Panc1 (cell line): ENCODE measurements at regions not wholly inside any gene's neighbourhood (a gene's known extent, or its start where the extent isn't known, plus 50 kb on each side); places are given as distances from the start of the nearest gene placed in this dataset.

Experiments used
- ATAC-seq: fragments of 200-7000 bp; cut with Tn5 transposase; 2 replicates; pipeline ENCODE4 v1.9.1; 2020; ENCODE audit warnings: mild to moderate bottlenecking, moderate library complexity
- BruUV-seq: library from RNA; stranded (reverse); fragments of 400-500 nt; replicated peaks from 2 replicates; lab custom pipeline; 2021; lab: Mats Ljungman, UMichigan
- CTCF ChIA-PET: fragments of 300-600 bp; sonication (Branson Sonifier 250); formaldehyde crosslinking; loops from one replicate; lab custom pipeline; 2022; ENCODE audit warnings: antibody characterized with exemption; lab: Charles Lee
- POLR2A ChIA-PET: fragments of 300-600 bp; sonication (Branson Sonifier 250); formaldehyde crosslinking; loops from one replicate; lab custom pipeline; 2022; ENCODE audit warnings: antibody characterized with exemption; lab: Charles Lee
- DNase-seq: peaks from one replicate; pipeline ENCODE4 v3.0.0-alpha.2; 2010; ENCODE audit warnings: low read depth, low spot score
- H3K27ac ChIP-seq: 2 replicates; pipeline ENCODE4 v1.5.1; 2011; ENCODE audit warnings: mild to moderate bottlenecking, low read length, inconsistent platforms
- H3K27me3 ChIP-seq: fragments of 200-500 bp; sonication (Bioruptor generic); 2 replicates; pipeline ENCODE4 v1.6.0; 2014; ENCODE audit warnings: low read length, inconsistent platforms; ENCODE audit not compliant: control insufficient read depth, insufficient read depth
- H3K36me3 ChIP-seq: fragments of 200-500 bp; sonication (Bioruptor generic); 2 replicates; pipeline ENCODE4 v1.5.1; 2014; ENCODE audit warnings: inconsistent platforms, mild to moderate bottlenecking, low read length, moderate library complexity; ENCODE audit not compliant: control insufficient read depth, insufficient read depth
- H3K4me1 ChIP-seq: 2 replicates; pipeline ENCODE4 v1.5.1; 2011; ENCODE audit warnings: inconsistent platforms, mild to moderate bottlenecking, low read length, moderate library complexity; ENCODE audit not compliant: control insufficient read depth, insufficient read depth
- H3K4me3 ChIP-seq, 2 experiments: 2 replicates each; pipeline ENCODE4 v1.5.1; 2011 to 2012; ENCODE audit warnings: low read depth in 2 of 2, low read length in 2 of 2, mild to moderate bottlenecking in 2 of 2, inconsistent platforms in 1 of 2, moderate library complexity in 1 of 2
- H3K9me3 ChIP-seq: fragments of 200-500 bp; sonication (Bioruptor generic); 2 replicates; pipeline ENCODE4 v1.5.1; 2014; ENCODE audit warnings: low read depth, mild to moderate bottlenecking, inconsistent platforms, low read length, moderate library complexity; ENCODE audit not compliant: control insufficient read depth, insufficient read depth
- CTCF ChIP-seq: fragments of 450-650 bp; IDR thresholded peaks from 2 replicates; pipeline ENCODE4 v1.5.1; 2017; ENCODE audit warnings: mild to moderate bottlenecking
- POLR2AphosphoS5 ChIP-seq: IDR thresholded peaks from 2 replicates; pipeline ENCODE4 v1.6.1; 2012; ENCODE audit warnings: mild to moderate bottlenecking, low read depth, low read length, moderate library complexity
- REST ChIP-seq, 2 experiments: IDR thresholded peaks; 2 replicates each; pipeline ENCODE4 v1.6.1; 2011 to 2012; ENCODE audit warnings: low read depth in 2 of 2, control low read depth in 1 of 2, low read length in 1 of 2, mild to moderate bottlenecking in 1 of 2, moderate library complexity in 1 of 2; ENCODE audit not compliant: insufficient read depth in 1 of 2
- SIN3A ChIP-seq: IDR thresholded peaks from 2 replicates; pipeline ENCODE4 v1.6.1; 2012; ENCODE audit warnings: low read depth, mild to moderate bottlenecking, low read length, moderate library complexity, borderline replicate concordance; ENCODE audit not compliant: insufficient read depth
- TCF7L2 ChIP-seq: IDR thresholded peaks from 2 replicates; pipeline ENCODE4 v1.6.1; 2011; ENCODE audit warnings: mild to moderate bottlenecking, low read depth, low read length, inconsistent platforms
- in situ Hi-C: cut with HindIII; loops from 2 replicates; pipeline ENCODE4 v1.10.0; 2016; ENCODE audit warnings: low sequenced_read_pairs, low pct_unique_long_range_greater_than_20kb
- intact Hi-C: fragments of 100-400 bp; cut with micrococcal nuclease; formaldehyde crosslinking; loops from one replicate; pipeline ENCODE4 v1.10.0; 2022; ENCODE audit not compliant: unreplicated experiment

DNA sequence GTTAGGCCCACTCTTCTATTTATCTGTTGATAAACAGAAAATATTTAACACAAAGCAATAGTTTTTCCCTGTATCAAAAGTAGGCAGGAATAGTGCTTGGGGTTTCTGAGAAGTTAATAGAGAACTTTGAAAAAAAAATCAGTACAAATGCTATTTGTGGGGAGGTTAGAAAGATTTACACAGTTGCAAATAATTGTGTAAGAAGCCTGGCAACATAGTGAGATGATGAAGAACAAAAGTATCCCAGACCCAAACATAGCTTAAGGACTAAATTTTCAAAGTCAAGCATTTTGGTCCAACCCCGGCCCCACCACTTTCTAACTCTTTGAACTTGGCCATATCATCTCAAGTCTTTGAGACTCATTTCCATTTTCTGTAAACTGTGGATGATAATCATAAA lies 687.5 kb upstream of the TMEM132C start:
- Histone ChIP-seq H3K4me1 (no peaks in the 10 kb centered on the region), H3K9me3 (no peaks in the 10 kb centered on the region), H3K27ac (no peak overlapping the region), H3K27me3 (no peaks in the 10 kb centered on the region), H3K36me3 (no peaks in the 10 kb centered on the region), H3K4me3 (no peak overlapping the region)
- intact Hi-C loops (no loop called here), in situ Hi-C loops (no loop called here)
- ATAC-seq (no peak), DNase-seq (no peak)
- no TSS peak for BruUV-seq
- ChIA-PET CTCF (no interaction called here), POLR2A (no interaction called here)
- TF ChIP-seq REST (IDR thresholded peaks at IDR 0.05; ENCODE audit: insufficient read depth in 1 of 2, low read depth in 2 of 2, low read length in 1 of 2), result no peak
- no peak for TF ChIP-seq SIN3A
- TF ChIP-seq CTCF, result no peak
- no peak for TF ChIP-seq TCF7L2
- TF ChIP-seq POLR2AphosphoS5, result no peak

DNA sequence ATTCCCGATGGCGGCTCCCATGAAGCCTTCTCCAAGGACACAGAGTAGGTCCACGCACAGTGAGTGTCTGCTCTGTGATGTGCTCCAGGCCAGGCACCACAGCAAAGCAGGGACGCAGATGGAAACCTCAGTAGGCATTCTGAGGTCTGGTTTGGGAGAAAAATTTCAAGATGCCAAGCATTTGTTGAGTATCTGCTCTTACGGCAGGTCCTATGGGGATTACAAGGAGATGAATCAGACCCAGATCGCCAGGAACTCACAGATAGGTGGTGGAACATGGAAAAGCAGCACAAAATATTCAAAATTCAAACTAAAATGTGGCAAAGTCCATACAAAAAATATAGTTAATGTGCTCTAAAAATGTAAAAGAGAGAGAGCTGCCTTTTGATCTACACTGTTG lies 684.9 kb upstream of the TMEM132C start:
- no TSS peak for BruUV-seq
- ATAC-seq (no peak), DNase-seq (no peak)
- no peaks in the 10 kb centered on the region for H3K4me1 ChIP-seq
- intact Hi-C loops (no loop called here), in situ Hi-C loops (no loop called here)
- CTCF ChIA-PET, result no interaction called here
- POLR2A ChIA-PET, result no interaction called here
- no peaks in the 10 kb centered on the region for H3K27me3 ChIP-seq
- TF ChIP-seq REST (IDR thresholded peaks at IDR 0.05; ENCODE audit: insufficient read depth in 1 of 2, low read depth in 2 of 2, low read length in 1 of 2), result no peak
- no peak for TF ChIP-seq TCF7L2
- TF ChIP-seq POLR2AphosphoS5, result no peak
- no peak for TF ChIP-seq SIN3A
- TF ChIP-seq CTCF, result no peak
- H3K9me3 ChIP-seq, result no peaks in the 10 kb centered on the region
- H3K36me3 ChIP-seq, result no peaks in the 10 kb centered on the region
- H3K27ac ChIP-seq, result no peak overlapping the region
- no peak overlapping the region for H3K4me3 ChIP-seq
